ENCODE measurements at regions not wholly inside any gene's neighbourhood (a gene's known extent, or its start where the extent isn't known, plus 50 kb on each side); places are given as distances from the start of the nearest gene placed in this dataset.
A peak's percentile ranks its signal among the peaks of the same experiment; 100 is the strongest.

GRCh38 chr2:101597347-101597944 is 100.1 kb upstream of the MAP4K4 start:
- TF ChIP-seq EP300 (IDR thresholded peaks at IDR 0.05) = no peak
- no peak for TF ChIP-seq POLR2A (IDR thresholded peaks at IDR 0.05)
- peak in 1 of 4 experiments; percentile 5 for TF ChIP-seq CTCF (IDR thresholded peaks at IDR 0.05)

All from gastroesophageal sphincter (tissue), 3 donors.